IMR-90 (cell line): ENCODE measurements at regions not wholly inside any gene's neighbourhood (a gene's known extent, or its start where the extent isn't known, plus 50 kb on each side); places are given as distances from the start of the nearest gene placed in this dataset.

Source experiments
- ATAC-seq: fragments of 200-7000 bp; cut with Tn5 transposase; 2 replicates; pipeline ENCODE4 v1.9.1; 2020; ENCODE audit warnings: low read depth, mild to moderate bottlenecking, moderate library complexity
- BruUV-seq: library from RNA; stranded (reverse); fragments of 400-500 nt; replicated peaks from 2 replicates; lab custom pipeline; 2021; lab: Mats Ljungman, UMichigan
- CTCF ChIA-PET: fragments of 300-600 bp; formaldehyde crosslinking; extraction: SDS; loops from one replicate; lab custom pipeline; 2021; ENCODE audit warnings: antibody characterized with exemption; lab: Yijun Ruan, JAX
- POLR2A ChIA-PET: fragments of 300-600 bp; sonication (Branson Sonifier 250); formaldehyde crosslinking; loops from one replicate; lab custom pipeline; 2022; ENCODE audit warnings: antibody characterized with exemption; ENCODE audit not compliant: unreplicated experiment; lab: Charles Lee
- DNase-seq: peaks from one replicate; pipeline ENCODE4 v3.0.0; 2013
- H2AFZ ChIP-seq: replicated peaks from 2 replicates; pipeline ENCODE3; 2013; ENCODE audit warnings: low read length, mild to moderate bottlenecking; ENCODE audit not compliant: poor library complexity
- H2AK5ac ChIP-seq: 2 replicates; pipeline ENCODE4 v1.6.1; 2013; ENCODE audit warnings: low read depth, low read length, inconsistent platforms
- H2AK9ac ChIP-seq: replicated peaks from 2 replicates; pipeline ENCODE3; 2013; ENCODE audit warnings: mild to moderate bottlenecking, low read depth, low read length, moderate library complexity; ENCODE audit not compliant: poor library complexity
- H2BK120ac ChIP-seq: 2 replicates; pipeline ENCODE4 v1.6.1; 2013; ENCODE audit warnings: low read depth, low read length, inconsistent platforms
- H2BK15ac ChIP-seq: 3 replicates; pipeline ENCODE4 v1.6.1; 2013; ENCODE audit warnings: low read depth, low read length, inconsistent platforms
- H2BK20ac ChIP-seq: 2 replicates; pipeline ENCODE4 v1.6.1; 2013; ENCODE audit warnings: low read depth, mild to moderate bottlenecking, inconsistent platforms, low read length, moderate library complexity
- H2BK5ac ChIP-seq: 2 replicates; pipeline ENCODE4 v1.6.1; 2013; ENCODE audit warnings: mild to moderate bottlenecking, low read depth, low read length, inconsistent platforms; ENCODE audit not compliant: poor library complexity, severe bottlenecking
- H3K14ac ChIP-seq: replicated peaks from 2 replicates; pipeline ENCODE4 v1.6.1; 2013; ENCODE audit warnings: low read depth, low read length, inconsistent platforms
- H3K18ac ChIP-seq: 2 replicates; pipeline ENCODE4 v1.6.1; 2013; ENCODE audit warnings: low read depth, low read length, control low read depth
- H3K23ac ChIP-seq: 2 replicates; pipeline ENCODE4 v1.6.1; 2013; ENCODE audit warnings: low read depth, low read length, inconsistent platforms
- H3K27ac ChIP-seq: 2 replicates; pipeline ENCODE4 v1.5.1; 2013; ENCODE audit warnings: mild to moderate bottlenecking, control low read depth, low read length; ENCODE audit not compliant: insufficient read depth
- H3K27me3 ChIP-seq: 2 replicates; pipeline ENCODE4 v1.6.1; 2013; ENCODE audit warnings: low read length; ENCODE audit not compliant: control insufficient read depth, insufficient read depth
- H3K36me3 ChIP-seq: 2 replicates; pipeline ENCODE4 v1.6.1; 2013; ENCODE audit warnings: low read length, mixed read lengths; ENCODE audit not compliant: control insufficient read depth, insufficient read depth
- H3K4ac ChIP-seq: 2 replicates; pipeline ENCODE4 v1.6.1; 2013; ENCODE audit warnings: low read depth, low read length, inconsistent platforms
- H3K4me1 ChIP-seq: 2 replicates; pipeline ENCODE4 v1.6.1; 2013; ENCODE audit warnings: low read length, mixed read lengths; ENCODE audit not compliant: control insufficient read depth, insufficient read depth
- H3K4me2 ChIP-seq: 2 replicates; pipeline ENCODE4 v1.6.1; 2013; ENCODE audit warnings: low read depth, mild to moderate bottlenecking, control low read depth, low read length, moderate library complexity
- H3K4me3 ChIP-seq: 2 replicates; pipeline ENCODE4 v1.5.1; 2013; ENCODE audit warnings: low read depth, mild to moderate bottlenecking, control low read depth, low read length, moderate library complexity; ENCODE audit not compliant: insufficient read depth
- H3K56ac ChIP-seq: 2 replicates; pipeline ENCODE4 v1.6.1; 2013; ENCODE audit warnings: low read length, inconsistent platforms; ENCODE audit not compliant: insufficient read depth; ENCODE audit errors: extremely low read depth
- H3K79me1 ChIP-seq, 2 experiments: 2 replicates each; pipeline ENCODE4 v1.6.1; 2013; ENCODE audit warnings: low read length in 2 of 2, inconsistent platforms in 1 of 2, low read depth in 1 of 2
- H3K9ac ChIP-seq: 2 replicates; pipeline ENCODE4 v1.6.1; 2013; ENCODE audit warnings: low read depth, low read length, control low read depth
- H3K9me1 ChIP-seq: 2 replicates; pipeline ENCODE4 v1.6.1; 2013; ENCODE audit warnings: low read length, inconsistent platforms; ENCODE audit not compliant: insufficient read depth
- H3K9me3 ChIP-seq: 2 replicates; pipeline ENCODE4 v1.6.1; 2013; ENCODE audit warnings: low read length; ENCODE audit not compliant: control insufficient read depth, insufficient read depth
- H4K20me1 ChIP-seq: 2 replicates; pipeline ENCODE4 v1.6.1; 2013; ENCODE audit warnings: low read length, inconsistent platforms; ENCODE audit not compliant: insufficient read depth
- H4K5ac ChIP-seq: 2 replicates; pipeline ENCODE4 v1.6.1; 2013; ENCODE audit warnings: mild to moderate bottlenecking, low read depth, low read length, control low read depth
- H4K8ac ChIP-seq, 2 experiments: 2 replicates each; pipeline ENCODE4 v1.6.1; 2013; ENCODE audit warnings: low read depth in 2 of 2, low read length in 2 of 2, control low read depth in 1 of 2, inconsistent platforms in 1 of 2
- H4K91ac ChIP-seq: 2 replicates; pipeline ENCODE4 v1.6.1; 2013; ENCODE audit warnings: low read depth, low read length, inconsistent platforms; ENCODE audit not compliant: insufficient read depth
- BHLHE40 ChIP-seq: fragments of 150-350 bp; IDR thresholded peaks from 2 replicates; pipeline ENCODE4 v1.6.1; 2016; ENCODE audit warnings: mild to moderate bottlenecking, low read depth, low read length
- CEBPB ChIP-seq: IDR thresholded peaks from 2 replicates; pipeline ENCODE4 v1.6.1; 2012; ENCODE audit warnings: low read depth, low read length, improper control_type of control experiment
- CHD1 ChIP-seq: IDR thresholded peaks from 2 replicates; pipeline ENCODE4 v1.6.1; 2012; ENCODE audit warnings: low read depth, low read length, improper control_type of control experiment
- CTCF ChIP-seq: conservative IDR thresholded peaks from 2 replicates; pipeline ENCODE4 v1.5.1; 2012; ENCODE audit warnings: mild to moderate bottlenecking, low read depth, low read length, improper control_type of control experiment
- ELK1 ChIP-seq: fragments of 150-350 bp; IDR thresholded peaks from 2 replicates; pipeline ENCODE4 v1.6.1; 2016; ENCODE audit warnings: low read depth, mild to moderate bottlenecking, low read length, moderate library complexity, borderline replicate concordance
- FOS ChIP-seq: fragments of 150-350 bp; IDR thresholded peaks from 2 replicates; pipeline ENCODE4 v1.6.1; 2016; ENCODE audit warnings: low read depth, low read length
- MAFK ChIP-seq: IDR thresholded peaks from 2 replicates; pipeline ENCODE4 v1.6.1; 2012; ENCODE audit warnings: low read depth, low read length, improper control_type of control experiment
- MAZ ChIP-seq: IDR thresholded peaks from 2 replicates; pipeline ENCODE4 v1.6.1; 2012; ENCODE audit warnings: low read depth, mild to moderate bottlenecking, low read length, improper control_type of control experiment, moderate library complexity, borderline replicate concordance
- MXI1 ChIP-seq: IDR thresholded peaks from 2 replicates; pipeline ENCODE4 v1.6.1; 2012; ENCODE audit warnings: low read depth, mild to moderate bottlenecking, low read length, moderate library complexity, borderline replicate concordance
- NFE2L2 ChIP-seq: fragments of 150-350 bp; IDR thresholded peaks from 2 replicates; pipeline ENCODE4 v1.6.1; 2016; ENCODE audit warnings: low read depth, mild to moderate bottlenecking, low read length
- POLR2A ChIP-seq: IDR thresholded peaks from 2 replicates; pipeline ENCODE4 v1.6.1; 2012; ENCODE audit warnings: mild to moderate bottlenecking, low read depth, low read length
- RAD21 ChIP-seq: IDR thresholded peaks from 2 replicates; pipeline ENCODE4 v1.6.1; 2012; ENCODE audit warnings: low read length, improper control_type of control experiment
- RCOR1 ChIP-seq: IDR thresholded peaks from 2 replicates; pipeline ENCODE4 v1.6.1; 2012; ENCODE audit warnings: mild to moderate bottlenecking, low read length, improper control_type of control experiment; ENCODE audit not compliant: insufficient replicate concordance
- RFX5 ChIP-seq: IDR thresholded peaks from 2 replicates; pipeline ENCODE4 v1.8.0; 2012; ENCODE audit warnings: low read depth, mild to moderate bottlenecking, low read length, moderate library complexity
- SMC3 ChIP-seq: fragments of 150-350 bp; IDR thresholded peaks from 2 replicates; pipeline ENCODE4 v1.6.1; 2016; ENCODE audit warnings: low read depth, mild to moderate bottlenecking, antibody characterized with exemption, low read length, moderate library complexity
- USF2 ChIP-seq: fragments of 150-350 bp; IDR thresholded peaks from 2 replicates; pipeline ENCODE4 v1.6.1; 2017; ENCODE audit warnings: mild to moderate bottlenecking, antibody characterized with exemption, low read length, low read depth
- WGBS, 2 experiments: methylation state at CpG; one replicate each; pipeline versions ENCODE4 v1.1.5 to v1.1.7; 2013; ENCODE audit warnings: missing lambda C conversion rate in 2 of 2; ENCODE audit not compliant: insufficient read length in 1 of 2; ENCODE audit errors: extremely low coverage in 2 of 2; 5-methylcytosine and 5-hydroxymethylcytosine counted together
- dilution Hi-C: fragments of 300-500 bp; cut with HindIII; formaldehyde crosslinking; loops from one replicate; pipeline ENCODE4 v1.14.3; 2018; ENCODE audit warnings: low sequenced_read_pairs; ENCODE audit not compliant: unreplicated experiment
- in situ Hi-C: fragments of 300-500 bp; cut with MboI; formaldehyde crosslinking; loops from 3 replicates; pipeline ENCODE4 v1.14.3; 2019; ENCODE audit warnings: low sequenced_read_pairs, inconsistent platforms, mixed read lengths
- intact Hi-C: fragments of 100-400 bp; cut with micrococcal nuclease; formaldehyde crosslinking; loops from 2 replicates; pipeline ENCODE4 v1.10.0; 2022

- H3K4me3 ChIP-seq: no peak overlapping the region
- BruUV-seq: no TSS peak
Measured at GRCh38 chr11:119505861-119506260, 82.9 kb upstream of the THY1 start.

More at GRCh38 chr11:119505861-119506260, 82.9 kb upstream of the THY1 start:
- H2BK20ac ChIP-seq: no peak overlapping the region
- H3K9ac ChIP-seq: no peak overlapping the region
- no peak overlapping the region for H2BK120ac ChIP-seq
- H3K4me1 ChIP-seq: peaks cover 2% of the 10 kb centered on the region; the same call in 1 of the 2 replicates
- no peaks in the 10 kb centered on the region for H3K79me1 ChIP-seq
- no peak overlapping the region for H3K56ac ChIP-seq
- H3K9me3 ChIP-seq: 0 out of 2 replicates have a peak, but pooled peaks cover 2% of the 10 kb centered on the region
- H4K5ac ChIP-seq: no peak overlapping the region
- no peak overlapping the region for H2AK5ac ChIP-seq
- H4K91ac ChIP-seq: no peak overlapping the region
- DNase-seq (peak; percentile 13), ATAC-seq (no peak)
- H3K27me3 ChIP-seq: peaks cover 14% of the 10 kb centered on the region
- H3K9me1 ChIP-seq: no peaks in the 10 kb centered on the region
- 65% methylated on average over 5 of the region's 8 CpGs; no CpG with 5 or more reads in 1 of the 2 experiments for WGBS, 2 experiments
- no peak overlapping the region for H3K27ac ChIP-seq
- in situ Hi-C loops: no loop called here
- H2BK5ac ChIP-seq: no peak overlapping the region
- no peak overlapping the region for H3K4me2 ChIP-seq
- POLR2A ChIA-PET: no interaction called here
- H3K36me3 ChIP-seq: no peaks in the 10 kb centered on the region
- no peak overlapping the region for H3K14ac ChIP-seq
- dilution Hi-C loops: no loop called here
- H2AK9ac ChIP-seq: no peak overlapping the region
- no peak overlapping the region for H3K4ac ChIP-seq
- no peak overlapping the region for H4K8ac ChIP-seq
- H2AFZ ChIP-seq: no peak overlapping the region
- CTCF ChIA-PET: no interaction called here
- no peak overlapping the region for H3K18ac ChIP-seq
- no peaks in the 10 kb centered on the region for H4K20me1 ChIP-seq
- no peak for TF ChIP-seq RFX5
- TF ChIP-seq FOS: no peak
- no peak for TF ChIP-seq MAZ
- no peak for TF ChIP-seq CTCF
- no peak for TF ChIP-seq CHD1
- TF ChIP-seq BHLHE40: no peak
- no peak for TF ChIP-seq NFE2L2
- no peak for TF ChIP-seq MAFK
- TF ChIP-seq ELK1: no peak
- TF ChIP-seq RCOR1: no peak
- no peak for TF ChIP-seq CEBPB
- no peak for TF ChIP-seq RAD21
- no peak for TF ChIP-seq POLR2A
- no peak for TF ChIP-seq USF2
- TF ChIP-seq MXI1: no peak
- TF ChIP-seq SMC3: no peak
- no peak overlapping the region for H3K23ac ChIP-seq
- H2BK15ac ChIP-seq: no peak overlapping the region
- intact Hi-C loops: no loop called here
